ENCODE measurements at regions not wholly inside any gene's neighbourhood (a gene's known extent, or its start where the extent isn't known, plus 50 kb on each side); places are given as distances from the start of the nearest gene placed in this dataset.
"Not testable (repeated sequence)": the region's sequence is repeated elsewhere in the genome, so short reads cannot be mapped to it uniquely, and the experiment has no call there.

GRCh38 chr4:10828918-10829538 is 144.5 kb upstream of the CLNK start:
- H3K4me1 ChIP-seq (replicated peaks in 1 of 4; ENCODE audit: control insufficient read depth in 3 of 4, insufficient read depth in 4 of 4, low read length in 3 of 4); H2BK5ac ChIP-seq (ENCODE audit: low read depth, low read length): not testable (repeated sequence)

More at GRCh38 chr4:10828918-10829538, 144.5 kb upstream of the CLNK start:
- H3K18ac ChIP-seq (ENCODE audit: extremely low read depth, low read length); H3K4me3 ChIP-seq (ENCODE audit: extremely low read depth in 1 of 4, insufficient read depth in 2 of 4, low read depth in 3 of 4, low read length in 4 of 4); H4K5ac ChIP-seq (ENCODE audit: insufficient read length, low read depth, low read length); H3K27ac ChIP-seq (ENCODE audit: low read depth, low read length); H2AFZ ChIP-seq (ENCODE audit: low read length); H2BK120ac ChIP-seq (replicated peaks; ENCODE audit: low read depth, low read length); H3K9ac ChIP-seq (replicated peaks in 1 of 4; ENCODE audit: extremely low read depth in 1 of 4, low read depth in 3 of 4, low read length in 3 of 4); H4K8ac ChIP-seq (ENCODE audit: extremely low read depth, insufficient read depth, low read length); H4K91ac ChIP-seq (replicated peaks; ENCODE audit: insufficient read length, low read length); FAIRE-seq; H3K56ac ChIP-seq (replicated peaks; ENCODE audit: insufficient read length, low read depth, low read length); H2BK20ac ChIP-seq (ENCODE audit: low read length); H3K4ac ChIP-seq (replicated peaks; ENCODE audit: insufficient read length, low read depth, low read length); CTCF ChIA-PET (ENCODE audit: partially characterized antibody); H3K23me2 ChIP-seq (ENCODE audit: low read depth, low read length); H3K14ac ChIP-seq (ENCODE audit: insufficient read length); H3K79me2 ChIP-seq (ENCODE audit: control insufficient read depth in 1 of 2, insufficient read depth in 2 of 2, low read length in 2 of 2); H4K20me1 ChIP-seq (replicated peaks in 1 of 2; ENCODE audit: control insufficient read depth in 1 of 2, insufficient read depth in 2 of 2, low read length in 2 of 2); H3K79me1 ChIP-seq (ENCODE audit: low read depth, low read length); POLR2A ChIA-PET (ENCODE audit: partially characterized antibody); H3K9me3 ChIP-seq (ENCODE audit: insufficient read depth in 2 of 2, low read depth in 1 of 2, low read length in 1 of 2); H3K36me3 ChIP-seq (ENCODE audit: control insufficient read depth in 2 of 4, insufficient read depth in 4 of 4, low read length in 3 of 4); H3K27me3 ChIP-seq (replicated peaks in 1 of 4; ENCODE audit: control insufficient read depth in 3 of 4, extremely low read depth in 1 of 4, insufficient read depth in 3 of 4, low read length in 3 of 4); H2AK5ac ChIP-seq (ENCODE audit: low read depth, low read length); H2BK12ac ChIP-seq (ENCODE audit: low read depth, low read length); H2BK15ac ChIP-seq (ENCODE audit: low read length); H3K4me2 ChIP-seq (ENCODE audit: insufficient read depth in 1 of 2, low read depth in 2 of 2, low read length in 2 of 2); H3K23ac ChIP-seq (ENCODE audit: insufficient read length): not testable (repeated sequence)
- WGBS, 2 experiments (ENCODE audit: extremely low coverage in 1 of 2, insufficient coverage in 1 of 2, insufficient read length in 1 of 2, insufficient replicate concordance in 2 of 2, low coverage in 1 of 2, low lambda C conversion rate in 2 of 2, missing lambda C conversion rate in 1 of 2) = 92% methylated on average over 21 of the region's 21 CpGs; no CpG with 5 or more reads in 1 of the 2 experiments
- DNase-seq (ENCODE audit: low read depth in 1 of 2, low spot score in 2 of 2) = peak in 1 of 2 experiments; percentile 54

Measured in H1 (cell line).